ENCODE measurements at regions not wholly inside any gene's neighbourhood (a gene's known extent, or its start where the extent isn't known, plus 50 kb on each side); places are given as distances from the start of the nearest gene placed in this dataset.

DNA sequence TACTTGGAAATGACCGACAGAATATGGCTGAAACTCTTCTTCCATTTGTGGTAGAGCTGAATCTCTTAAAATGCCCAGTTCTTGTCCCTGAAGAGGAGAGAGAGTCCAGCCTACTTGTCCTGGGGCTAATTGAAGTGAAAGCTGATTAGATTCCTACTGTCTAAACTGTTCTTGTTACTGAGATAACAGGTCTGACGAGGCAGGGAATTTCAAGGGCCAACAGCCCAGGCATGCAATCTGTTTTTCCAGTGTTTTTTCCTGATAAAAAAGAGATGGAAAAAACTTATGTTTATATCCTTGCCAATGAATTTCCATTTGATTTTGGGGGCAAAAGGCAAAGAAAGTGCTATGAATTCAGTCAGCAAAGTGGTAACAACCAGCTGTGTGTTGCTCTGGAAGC lies 195.5 kb downstream of the ETS1 start:
- TF ChIP-seq, protein P1, sequence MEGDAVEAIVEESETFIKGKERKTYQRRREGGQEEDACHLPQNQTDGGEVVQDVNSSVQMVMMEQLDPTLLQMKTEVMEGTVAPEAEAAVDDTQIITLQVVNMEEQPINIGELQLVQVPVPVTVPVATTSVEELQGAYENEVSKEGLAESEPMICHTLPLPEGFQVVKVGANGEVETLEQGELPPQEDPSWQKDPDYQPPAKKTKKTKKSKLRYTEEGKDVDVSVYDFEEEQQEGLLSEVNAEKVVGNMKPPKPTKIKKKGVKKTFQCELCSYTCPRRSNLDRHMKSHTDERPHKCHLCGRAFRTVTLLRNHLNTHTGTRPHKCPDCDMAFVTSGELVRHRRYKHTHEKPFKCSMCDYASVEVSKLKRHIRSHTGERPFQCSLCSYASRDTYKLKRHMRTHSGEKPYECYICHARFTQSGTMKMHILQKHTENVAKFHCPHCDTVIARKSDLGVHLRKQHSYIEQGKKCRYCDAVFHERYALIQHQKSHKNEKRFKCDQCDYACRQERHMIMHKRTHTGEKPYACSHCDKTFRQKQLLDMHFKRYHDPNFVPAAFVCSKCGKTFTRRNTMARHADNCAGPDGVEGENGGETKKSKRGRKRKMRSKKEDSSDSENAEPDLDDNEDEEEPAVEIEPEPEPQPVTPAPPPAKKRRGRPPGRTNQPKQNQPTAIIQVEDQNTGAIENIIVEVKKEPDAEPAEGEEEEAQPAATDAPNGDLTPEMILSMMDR (IDR thresholded peaks at IDR 0.05; ENCODE audit: insufficient read depth, low read depth, low read length) = no peak
- TF ChIP-seq EZH2 (IDR thresholded peaks at IDR 0.05; ENCODE audit: insufficient read depth, low read length) = no peak

Measured in astrocyte (in vitro differentiated cells and primary cell).